Lower leg skin (tissue), 4 donors: ENCODE measurements at regions not wholly inside any gene's neighbourhood (a gene's known extent, or its start where the extent isn't known, plus 50 kb on each side); places are given as distances from the start of the nearest gene placed in this dataset.
"Not testable (repeated sequence)": the region's sequence is repeated elsewhere in the genome, so short reads cannot be mapped to it uniquely, and the experiment has no call there.

Experiments used
- DNase-seq, 2 donors: peaks; one replicate each; pipeline ENCODE4 v3.0.0-alpha.2; 2019; ENCODE audit warnings: low spot score in 2 of 2
- H3K4me3 ChIP-seq: fragments of 200-600 bp; sonication (generic); 2 replicates; pipeline ENCODE4 v1.5.1; 2017; ENCODE audit warnings: mild to moderate bottlenecking, low read depth; ENCODE audit not compliant: poor library complexity, severe bottlenecking
- CTCF ChIP-seq, 3 donors: fragments of 450-650 bp; IDR thresholded peaks; one replicate each; pipeline ENCODE4 v1.5.1; 2016; ENCODE audit warnings: antibody characterized with exemption in 3 of 3, mild to moderate bottlenecking in 3 of 3, moderate library complexity in 2 of 3
- POLR2A ChIP-seq, 2 donors: fragments of 450-650 bp; IDR thresholded peaks; one replicate each; pipeline ENCODE4 v1.6.1; 2016 to 2017; ENCODE audit warnings: antibody characterized with exemption in 2 of 2, mild to moderate bottlenecking in 1 of 2, moderate library complexity in 1 of 2
- WGBS, 2 donors: methylation state at CpG; one replicate each; pipeline ENCODE4 v1.1.5; 2018; 5-methylcytosine and 5-hydroxymethylcytosine counted together
- intact Hi-C: fragments of 100-400 bp; cut with DNase I; formaldehyde crosslinking; loops from one replicate; pipeline ENCODE4 v1.15.0; 2023; ENCODE audit warnings: low total_unique reads

- TF ChIP-seq POLR2A (IDR thresholded peaks at IDR 0.05), result no peak
- no peak for TF ChIP-seq CTCF (IDR thresholded peaks at IDR 0.05)
- intact Hi-C loops, result no loop called here
- H3K4me3 ChIP-seq, result no peak overlapping the region
- no peak for DNase-seq
- 55 to 64% methylated on average over 1 of the region's 1 CpG for WGBS, 2 donors
These were observed 335.1 kb upstream of the API5 start for GRCh38 chr11:42976636-42977217.

- TF ChIP-seq CTCF (IDR thresholded peaks at IDR 0.05) (no peak), POLR2A (IDR thresholded peaks at IDR 0.05) (no peak)
- intact Hi-C loops, result no loop called here
- no peak for DNase-seq
- H3K4me3 ChIP-seq, result no peak overlapping the region
- WGBS, 2 donors, result 63 to 74% methylated on average over 2 of the region's 2 CpGs
These were observed 319.2 kb upstream of the API5 start for GRCh38 chr11:42992594-42992993.

- intact Hi-C loops, result no loop called here
- no peak overlapping the region for H3K4me3 ChIP-seq
- DNase-seq, result no peak
- WGBS, 2 donors, result 69 to 75% methylated on average over 9 of the region's 9 CpGs
- no peak for TF ChIP-seq POLR2A (IDR thresholded peaks at IDR 0.05)
- no peak for TF ChIP-seq CTCF (IDR thresholded peaks at IDR 0.05)
These were observed 315.1 kb upstream of the API5 start for GRCh38 chr11:42996421-42997307.

DNA sequence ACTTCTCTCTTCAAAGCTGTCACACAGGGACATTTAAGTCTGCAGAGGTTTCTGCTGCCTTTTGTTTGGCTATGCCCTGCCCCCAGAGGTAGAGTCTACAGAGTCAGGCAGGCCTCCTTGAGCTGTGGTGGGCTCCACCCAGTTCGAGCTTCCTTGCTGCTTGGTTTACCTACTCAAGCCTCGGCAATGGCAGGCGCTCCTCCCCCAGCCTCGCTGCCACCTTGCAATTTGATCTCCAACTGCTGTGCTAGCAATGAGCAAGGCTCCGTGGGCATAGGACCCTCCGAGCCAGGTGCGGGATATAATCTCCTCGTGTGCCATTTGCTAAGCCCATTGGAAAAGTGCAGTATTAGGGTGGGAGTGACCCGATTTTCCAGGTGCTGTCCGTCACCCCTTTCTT lies 306.9 kb upstream of the API5 start:
- H3K4me3 ChIP-seq, intact Hi-C loops, DNase-seq: not testable (repeated sequence)
- 87 to 95% methylated on average over 10 of the region's 10 CpGs for WGBS, 2 donors

- DNase-seq, result no peak
- TF ChIP-seq CTCF (IDR thresholded peaks at IDR 0.05) (no peak), POLR2A (IDR thresholded peaks at IDR 0.05) (no peak)
- intact Hi-C loops, result no loop called here
- WGBS, 2 donors, result 57 to 64% methylated on average over 4 of the region's 4 CpGs
- no peak overlapping the region for H3K4me3 ChIP-seq
These were observed 301.8 kb upstream of the API5 start for GRCh38 chr11:43010042-43010441.

DNA sequence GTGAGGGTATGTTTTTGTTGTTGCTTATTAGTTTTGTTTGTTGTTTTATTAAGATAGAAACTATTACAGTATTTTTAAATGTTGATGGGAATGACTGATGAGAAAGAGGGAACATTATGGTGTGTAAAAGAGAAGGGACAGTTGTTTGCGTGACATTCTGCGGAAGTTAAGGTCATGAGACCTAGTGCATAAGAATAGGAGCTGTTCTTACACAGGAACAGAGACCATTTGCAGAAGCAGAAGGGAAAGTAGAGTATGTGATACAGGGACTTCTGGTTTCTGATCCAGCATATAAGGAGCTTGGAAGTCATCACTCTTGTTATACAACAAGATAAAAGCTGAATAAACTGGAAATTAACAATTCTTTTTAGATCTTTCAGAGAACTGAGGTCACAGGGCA lies 299.2 kb upstream of the API5 start:
- no peak for DNase-seq
- TF ChIP-seq POLR2A (IDR thresholded peaks at IDR 0.05) (no peak), CTCF (IDR thresholded peaks at IDR 0.05) (no peak)
- intact Hi-C loops, result no loop called here
- 90 to 93% methylated on average over 2 of the region's 2 CpGs for WGBS, 2 donors
- H3K4me3 ChIP-seq, result no peak overlapping the region
